GM10248 (cell line): ENCODE measurements at regions not wholly inside any gene's neighbourhood (a gene's known extent, or its start where the extent isn't known, plus 50 kb on each side); places are given as distances from the start of the nearest gene placed in this dataset.

Source experiments
- CTCF ChIA-PET: fragments of 300-600 bp; sonication (Branson Sonifier 250); formaldehyde crosslinking; extraction: SDS; loops from one replicate; lab custom pipeline; 2021; ENCODE audit warnings: antibody characterized with exemption; lab: Yijun Ruan, JAX
- POLR2A ChIA-PET: fragments of 350-650 bp; sonication (Branson Sonifier 250); formaldehyde crosslinking; extraction: SDS; loops from one replicate; lab custom pipeline; 2020; ENCODE audit warnings: antibody characterized with exemption; lab: Yijun Ruan, JAX
- DNase-seq: peaks from one replicate; pipeline ENCODE4 v3.0.0; 2012; ENCODE audit errors: extremely low spot score
- TF ChIP-seq, protein P1 (sequence below): IDR thresholded peaks from 2 replicates; pipeline ENCODE4 v1.5.1; 2012; ENCODE audit warnings: mild to moderate bottlenecking, low read depth; ENCODE audit errors: extremely low read depth, missing control alignments, control extremely low read depth

DNA sequence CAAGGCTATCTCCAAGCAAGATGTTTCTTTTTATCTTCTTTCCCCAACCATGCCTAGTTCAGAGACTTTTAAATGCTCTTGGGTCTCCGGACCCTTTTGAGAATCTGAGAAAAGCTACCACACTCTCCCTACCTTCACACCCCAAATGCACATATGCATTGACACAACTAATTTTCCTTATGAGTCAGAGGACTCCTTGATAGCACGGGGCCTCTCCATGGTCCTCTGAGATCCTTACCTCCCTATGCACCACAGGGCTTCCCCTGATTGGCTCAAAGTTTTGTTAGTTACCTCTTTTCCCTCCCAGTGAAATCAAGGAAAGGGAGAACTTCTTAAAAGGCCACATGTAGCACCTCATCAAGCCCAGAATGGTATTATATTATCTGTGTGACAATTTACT lies 86.8 kb upstream of the ATP6AP2 start:
- TF ChIP-seq, protein P1, sequence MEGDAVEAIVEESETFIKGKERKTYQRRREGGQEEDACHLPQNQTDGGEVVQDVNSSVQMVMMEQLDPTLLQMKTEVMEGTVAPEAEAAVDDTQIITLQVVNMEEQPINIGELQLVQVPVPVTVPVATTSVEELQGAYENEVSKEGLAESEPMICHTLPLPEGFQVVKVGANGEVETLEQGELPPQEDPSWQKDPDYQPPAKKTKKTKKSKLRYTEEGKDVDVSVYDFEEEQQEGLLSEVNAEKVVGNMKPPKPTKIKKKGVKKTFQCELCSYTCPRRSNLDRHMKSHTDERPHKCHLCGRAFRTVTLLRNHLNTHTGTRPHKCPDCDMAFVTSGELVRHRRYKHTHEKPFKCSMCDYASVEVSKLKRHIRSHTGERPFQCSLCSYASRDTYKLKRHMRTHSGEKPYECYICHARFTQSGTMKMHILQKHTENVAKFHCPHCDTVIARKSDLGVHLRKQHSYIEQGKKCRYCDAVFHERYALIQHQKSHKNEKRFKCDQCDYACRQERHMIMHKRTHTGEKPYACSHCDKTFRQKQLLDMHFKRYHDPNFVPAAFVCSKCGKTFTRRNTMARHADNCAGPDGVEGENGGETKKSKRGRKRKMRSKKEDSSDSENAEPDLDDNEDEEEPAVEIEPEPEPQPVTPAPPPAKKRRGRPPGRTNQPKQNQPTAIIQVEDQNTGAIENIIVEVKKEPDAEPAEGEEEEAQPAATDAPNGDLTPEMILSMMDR = no peak
- ChIA-PET POLR2A (no interaction called here), CTCF (no interaction called here)
- DNase-seq = no peak

DNA sequence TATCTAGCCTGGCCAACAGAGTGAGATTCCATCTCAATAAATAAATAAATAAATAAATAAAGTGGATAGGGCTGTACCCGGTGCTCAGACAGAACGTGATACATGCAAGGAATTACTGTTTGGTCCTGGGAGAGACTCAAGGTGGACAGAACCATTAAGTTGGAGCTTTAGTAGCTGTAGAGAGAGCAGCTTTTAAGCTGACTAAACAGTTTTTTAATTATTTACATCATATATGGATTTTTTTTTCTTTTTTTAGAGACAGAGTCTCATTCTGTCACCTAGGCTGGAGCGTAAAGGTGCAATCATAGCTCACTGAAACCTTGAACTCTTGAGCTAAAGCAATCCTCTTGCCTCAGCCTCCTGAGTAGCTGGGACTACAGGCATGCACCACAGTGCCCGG lies 92.5 kb upstream of the ATP6AP2 start:
- POLR2A ChIA-PET = no interaction called here
- CTCF ChIA-PET = no interaction called here
- no peak for DNase-seq
- TF ChIP-seq, protein P1 = no peak

DNA sequence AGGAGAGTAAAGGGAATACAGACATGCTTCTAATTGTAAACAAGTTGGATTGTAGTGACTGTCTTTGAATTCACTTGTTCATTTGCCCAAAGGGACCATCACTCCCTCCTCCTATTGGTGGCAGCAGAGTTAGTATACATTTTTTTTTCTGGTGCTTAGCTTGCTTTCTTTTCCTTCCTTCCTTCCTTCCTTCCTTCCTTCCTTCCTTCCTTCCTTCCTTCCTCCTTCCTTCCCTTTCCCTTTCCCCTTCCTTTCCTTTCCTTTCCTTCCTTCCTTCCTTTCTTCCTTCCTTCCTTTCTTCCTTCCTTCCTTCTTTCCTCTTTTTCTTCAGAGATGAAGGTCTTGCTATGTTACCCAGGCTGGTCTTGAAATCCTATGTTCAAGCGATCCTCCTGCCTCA lies 94.8 kb upstream of the ATP6AP2 start:
- POLR2A ChIA-PET = no interaction called here
- TF ChIP-seq, protein P1 = no peak
- no peak for DNase-seq
- CTCF ChIA-PET = no interaction called here

DNA sequence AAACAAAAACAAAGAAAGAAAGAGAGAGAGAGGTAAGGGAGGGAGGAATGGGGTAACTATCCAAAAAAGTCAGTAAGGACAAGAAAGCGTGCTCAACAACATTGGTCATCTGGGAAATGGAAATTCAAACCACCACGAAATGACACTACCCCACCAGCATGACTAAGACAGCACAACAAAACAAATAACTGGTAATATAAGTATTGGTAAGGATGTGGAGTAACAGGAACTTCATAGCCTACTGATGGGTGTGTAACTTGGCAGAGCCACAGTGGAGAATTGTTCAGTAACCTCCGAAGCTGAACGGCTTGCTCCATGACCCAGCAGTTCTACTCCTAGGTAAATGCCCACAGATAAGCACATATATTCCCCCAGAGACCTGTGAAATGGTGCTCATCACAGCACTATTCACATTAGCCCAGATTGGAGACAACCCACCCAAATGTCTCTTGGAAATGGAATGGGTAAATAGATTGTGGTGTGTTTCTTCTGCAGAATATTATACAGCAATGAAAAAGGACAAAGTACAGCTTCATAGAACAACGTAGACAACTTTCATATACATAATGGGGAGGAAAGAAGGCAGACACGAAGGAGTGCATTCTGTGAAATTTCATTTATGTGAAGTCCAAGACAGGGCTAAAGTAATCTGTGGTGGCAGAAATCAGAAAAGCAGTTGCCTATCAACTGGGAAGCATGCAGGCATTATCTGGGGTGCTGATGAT lies 95.5 kb upstream of the ATP6AP2 start:
- ChIA-PET POLR2A (no interaction called here), CTCF (no interaction called here)
- DNase-seq = no peak
- TF ChIP-seq, protein P1 = no peak

DNA sequence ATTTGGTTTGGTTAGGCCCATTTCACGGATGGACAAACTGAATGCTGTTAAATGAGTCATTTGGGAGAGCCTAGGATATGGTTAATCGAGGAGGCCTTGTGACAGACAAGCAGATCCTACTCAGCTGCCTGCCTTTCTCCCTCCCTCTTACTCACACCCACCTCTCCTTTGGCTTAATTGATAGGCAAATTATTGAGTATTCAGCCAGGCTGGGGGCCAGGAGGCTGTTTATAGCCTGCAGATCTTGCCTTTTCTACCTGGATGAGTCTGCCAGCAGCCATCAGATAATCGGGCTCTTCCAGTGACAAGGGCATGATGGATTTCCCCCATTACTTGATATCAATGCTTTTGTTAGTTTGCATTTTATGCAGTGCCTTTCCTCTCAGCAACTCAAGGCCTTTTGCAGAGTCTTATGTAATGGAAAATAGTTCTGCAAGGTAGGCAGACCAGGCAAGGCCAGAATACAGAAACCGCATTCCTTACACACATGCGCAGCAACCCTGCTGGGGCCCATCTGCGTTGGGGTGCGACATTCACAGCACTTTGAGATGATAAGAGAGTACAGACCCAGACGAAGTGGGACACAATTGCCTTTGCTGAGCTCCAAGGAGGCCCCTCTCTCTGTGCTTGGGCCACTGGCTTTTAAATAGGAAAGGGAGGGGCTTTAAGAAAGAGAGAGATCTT lies 96.2 kb upstream of the ATP6AP2 start:
- no peak for DNase-seq
- ChIA-PET CTCF (no interaction called here), POLR2A (no interaction called here)
- TF ChIP-seq, protein P1 = no peak

DNA sequence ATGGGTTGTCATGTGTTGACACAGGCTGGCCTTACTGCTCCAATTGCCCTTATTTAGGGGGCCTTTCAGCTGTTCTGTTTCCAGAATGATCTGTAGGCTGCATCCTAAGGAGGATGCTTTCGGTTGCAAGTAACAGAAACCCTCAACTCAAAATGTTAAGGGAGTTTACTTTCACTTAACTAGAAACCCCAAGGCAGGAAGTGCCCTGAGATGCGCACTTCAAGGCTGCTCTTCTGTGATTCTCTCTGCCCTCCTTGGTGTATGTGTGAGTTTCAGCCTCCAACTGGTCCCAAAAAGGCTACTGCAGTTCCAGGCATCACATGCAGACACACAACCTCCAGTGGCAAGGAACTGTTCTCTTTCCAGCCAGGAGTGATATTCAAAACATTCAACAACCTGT lies 97.3 kb upstream of the ATP6AP2 start:
- DNase-seq = no peak
- ChIA-PET CTCF (no interaction called here), POLR2A (no interaction called here)
- TF ChIP-seq, protein P1 = no peak
